ENCODE measurements at regions not wholly inside any gene's neighbourhood (a gene's known extent, or its start where the extent isn't known, plus 50 kb on each side); places are given as distances from the start of the nearest gene placed in this dataset.

GRCh38 chr11:37509506-37509905, 911.5 kb upstream of the RAG2 start:
- H3K27ac ChIP-seq (replicated peaks) = no peak overlapping the region
- no peak for DNase-seq (ENCODE audit: low read depth in 1 of 2, low spot score in 1 of 2)
- TF ChIP-seq REST (IDR thresholded peaks at IDR 0.05; ENCODE audit: insufficient replicate concordance, low read depth) (no peak), GABPA (IDR thresholded peaks at IDR 0.05; ENCODE audit: low read depth) (no peak), CTCF (IDR thresholded peaks at IDR 0.05; ENCODE audit: insufficient read depth, low read length) (no peak), SPI1 (IDR thresholded peaks at IDR 0.05; ENCODE audit: borderline replicate concordance, low read depth) (no peak), POLR2AphosphoS5 (IDR thresholded peaks at IDR 0.05; ENCODE audit: low read depth) (no peak)
- no peaks in the 10 kb centered on the region for H3K27me3 ChIP-seq (ENCODE audit: insufficient read depth, poor library complexity, severe bottlenecking)
- no peak overlapping the region for H3K4me3 ChIP-seq (replicated peaks; ENCODE audit: insufficient read depth, low read length)

- H3K4me3 ChIP-seq (replicated peaks; ENCODE audit: insufficient read depth, low read length) = no peak overlapping the region
- TF ChIP-seq REST (IDR thresholded peaks at IDR 0.05; ENCODE audit: insufficient replicate concordance, low read depth) = no peak
- TF ChIP-seq CTCF (IDR thresholded peaks at IDR 0.05; ENCODE audit: insufficient read depth, low read length) = no peak
- no peak for TF ChIP-seq SPI1 (IDR thresholded peaks at IDR 0.05; ENCODE audit: borderline replicate concordance, low read depth)
- TF ChIP-seq GABPA (IDR thresholded peaks at IDR 0.05; ENCODE audit: low read depth) = no peak
- TF ChIP-seq POLR2AphosphoS5 (IDR thresholded peaks at IDR 0.05; ENCODE audit: low read depth) = no peak
- no peak for DNase-seq (ENCODE audit: low read depth in 1 of 2, low spot score in 1 of 2)
- no peak overlapping the region for H3K27ac ChIP-seq (replicated peaks)
- H3K27me3 ChIP-seq (ENCODE audit: insufficient read depth, poor library complexity, severe bottlenecking) = no peaks in the 10 kb centered on the region
Observed at GRCh38 chr11:37506531-37506930, 908.5 kb upstream of the RAG2 start.

GRCh38 chr11:37505406-37505805, 907.4 kb upstream of the RAG2 start:
- H3K27me3 ChIP-seq (ENCODE audit: insufficient read depth, poor library complexity, severe bottlenecking) = no peaks in the 10 kb centered on the region
- no peak overlapping the region for H3K27ac ChIP-seq (replicated peaks)

More at GRCh38 chr11:37505406-37505805, 907.4 kb upstream of the RAG2 start:
- TF ChIP-seq POLR2AphosphoS5 (IDR thresholded peaks at IDR 0.05; ENCODE audit: low read depth) (no peak), GABPA (IDR thresholded peaks at IDR 0.05; ENCODE audit: low read depth) (no peak), SPI1 (IDR thresholded peaks at IDR 0.05; ENCODE audit: borderline replicate concordance, low read depth) (no peak), CTCF (IDR thresholded peaks at IDR 0.05; ENCODE audit: insufficient read depth, low read length) (no peak), REST (IDR thresholded peaks at IDR 0.05; ENCODE audit: insufficient replicate concordance, low read depth) (no peak)
- no peak overlapping the region for H3K4me3 ChIP-seq (replicated peaks; ENCODE audit: insufficient read depth, low read length)
- DNase-seq (ENCODE audit: low read depth in 1 of 2, low spot score in 1 of 2) = no peak

Data from HL-60 (cell line).